HepG2 (cell line): ENCODE measurements at regions not wholly inside any gene's neighbourhood (a gene's known extent, or its start where the extent isn't known, plus 50 kb on each side); places are given as distances from the start of the nearest gene placed in this dataset.

Experiments used
- ATAC-seq: fragments of 200-7000 bp; cut with Tn5 transposase; 3 replicates; pipeline ENCODE4 v1.9.1; 2020; ENCODE audit warnings: mild to moderate bottlenecking, moderate library complexity
- BruUV-seq: library from RNA; stranded (reverse); fragments of 400-500 nt; replicated peaks from 2 replicates; lab custom pipeline; 2021; lab: Mats Ljungman, UMichigan
- CTCF ChIA-PET: fragments of 300-600 bp; formaldehyde crosslinking; extraction: SDS; loops from one replicate; lab custom pipeline; 2021; ENCODE audit warnings: low total read pairs, inconsistent platforms, low intra/inter-chr PET ratio; lab: Yijun Ruan, JAX
- POLR2A ChIA-PET: fragments of 350-600 bp; sonication (Branson Sonifier 250); formaldehyde crosslinking; loops from one replicate; lab custom pipeline; 2020; ENCODE audit warnings: antibody characterized with exemption, inconsistent platforms; lab: Yijun Ruan, JAX
- DNase-seq: peaks from one replicate; pipeline ENCODE4 v3.0.0-alpha.2; 2015; ENCODE audit warnings: low spot score
- FAIRE-seq: peaks from 3 replicates; lab custom pipeline; 2011; peaks lifted over from hg19 to GRCh38; lab: Jason Lieb, UNC
- H2AFZ ChIP-seq: one replicate; pipeline ENCODE4 v1.6.1; 2011; ENCODE audit warnings: low read length, inconsistent platforms
- H3K27ac ChIP-seq: fragments of 300-600 bp; 3 replicates; pipeline ENCODE4 v1.8.0; 2011; ENCODE audit warnings: mixed run types, mild to moderate bottlenecking, mixed read lengths, low read length, inconsistent platforms; ENCODE audit not compliant: insufficient read depth; ENCODE audit errors: extremely low read length
- H3K27me3 ChIP-seq, 2 experiments: fragments of 200-600 bp in 1 of 2; 2 replicates in 1 of 2; 3 replicates in 1 of 2; pipeline versions ENCODE4 v1.6.0 to v1.8.0; 2011; ENCODE audit warnings: low read length in 2 of 2, mild to moderate bottlenecking in 2 of 2, moderate library complexity in 2 of 2, inconsistent platforms in 1 of 2; ENCODE audit not compliant: insufficient read depth in 2 of 2, control insufficient read depth in 1 of 2
- H3K36me3 ChIP-seq, 2 experiments: fragments of 200-600 bp in 1 of 2; replicated peaks in 1 of 2; 2 replicates in 1 of 2; 3 replicates in 1 of 2; pipeline versions ENCODE4 v1.5.1 to v1.8.0; 2011; ENCODE audit warnings: low read length in 2 of 2, inconsistent platforms in 1 of 2; ENCODE audit not compliant: insufficient read depth in 2 of 2, control insufficient read depth in 1 of 2
- H3K4me1 ChIP-seq: 2 replicates; pipeline ENCODE4 v1.5.1; 2012; ENCODE audit warnings: low read length, inconsistent platforms; ENCODE audit not compliant: insufficient read depth
- H3K4me2 ChIP-seq: 2 replicates; pipeline ENCODE4 v1.6.0; 2011; ENCODE audit warnings: low read depth, low read length, inconsistent platforms
- H3K4me3 ChIP-seq, 3 experiments: fragments of 200-600 bp in 1 of 3; sonication (generic), shearing (Covaris generic) in 1 of 3; replicated peaks in 1 of 3; 2 replicates each; pipeline ENCODE4 v1.5.1; 2011 to 2016; ENCODE audit warnings: low read length in 3 of 3, inconsistent platforms in 2 of 3, low read depth in 2 of 3, mild to moderate bottlenecking in 2 of 3, control low read depth in 1 of 3, mixed read lengths in 1 of 3; ENCODE audit not compliant: insufficient read depth in 1 of 3
- H3K79me2 ChIP-seq: one replicate; pipeline ENCODE4 v1.6.1; 2011; ENCODE audit warnings: low read length, inconsistent platforms; ENCODE audit not compliant: insufficient read depth
- H3K9ac ChIP-seq: 2 replicates; pipeline ENCODE4 v1.6.0; 2011; ENCODE audit warnings: mild to moderate bottlenecking, low read depth, low read length, inconsistent platforms; ENCODE audit not compliant: insufficient read depth
- H3K9me3 ChIP-seq: 2 replicates; pipeline ENCODE4 v1.5.1; 2012; ENCODE audit warnings: mild to moderate bottlenecking, low read length
- H4K20me1 ChIP-seq: 2 replicates; pipeline ENCODE4 v1.6.0; 2011; ENCODE audit warnings: inconsistent platforms, mild to moderate bottlenecking, low read length, moderate library complexity; ENCODE audit not compliant: insufficient read depth
- AHR ChIP-seq: IDR thresholded peaks from 2 replicates; pipeline ENCODE4 v1.6.1; 2018; ENCODE audit warnings: missing genetic modification reagents, missing compliant biosample characterization
- MTF2 ChIP-seq: sonication (generic); formaldehyde crosslinking; IDR thresholded peaks from 2 replicates; pipeline ENCODE4 v1.5.0; 2020; ENCODE audit warnings: missing genetic modification reagents, borderline replicate concordance
- PITX1 ChIP-seq: sonication (generic); formaldehyde crosslinking; IDR thresholded peaks from 2 replicates; pipeline ENCODE4 v1.5.1; 2020; ENCODE audit warnings: mild to moderate bottlenecking, missing genetic modification reagents
- POLR2G ChIP-seq: fragments of 200-400 bp; formaldehyde crosslinking; IDR thresholded peaks from 2 replicates; pipeline ENCODE4 v1.6.1; 2018; ENCODE audit warnings: mild to moderate bottlenecking, low read depth, low read length, moderate library complexity
- ZBTB46 ChIP-seq: sonication (generic); formaldehyde crosslinking; IDR thresholded peaks from 2 replicates; pipeline ENCODE4 v1.4.0; 2020; ENCODE audit warnings: mild to moderate bottlenecking, missing genetic modification reagents, borderline replicate concordance
- ZNF441 ChIP-seq: sonication (generic); formaldehyde crosslinking; IDR thresholded peaks from 2 replicates; pipeline ENCODE4 v1.7.0; 2021; ENCODE audit warnings: missing genetic modification reagents, borderline replicate concordance
- ZNF660 ChIP-seq: sonication (generic); formaldehyde crosslinking; IDR thresholded peaks from 2 replicates; pipeline ENCODE4 v1.5.1; 2020; ENCODE audit warnings: mild to moderate bottlenecking, low read depth, missing genetic modification reagents, borderline replicate concordance
- ZNF777 ChIP-seq: sonication (generic); formaldehyde crosslinking; IDR thresholded peaks from 2 replicates; pipeline ENCODE4 v1.4.0; 2020; ENCODE audit warnings: missing genetic modification reagents
- WGBS: methylation state at CpG from one replicate; pipeline ENCODE4 v1.1.6; 2017; ENCODE audit warnings: low lambda C conversion rate; 5-methylcytosine and 5-hydroxymethylcytosine counted together
- in situ Hi-C: cut with HindIII; loops from 2 replicates; pipeline ENCODE4 v1.10.0; 2017; ENCODE audit warnings: low pct_unique_long_range_greater_than_20kb; ENCODE audit not compliant: extremely low pct_ligation_motif_present
- intact Hi-C: fragments of 100-400 bp; cut with micrococcal nuclease; formaldehyde crosslinking; loops from one replicate; pipeline ENCODE4 v1.10.0; 2022; ENCODE audit not compliant: unreplicated experiment
- TF ChIP-seq, protein P1 (sequence below): IDR thresholded peaks from 2 replicates; pipeline ENCODE4 v1.6.1; 2016; ENCODE audit warnings: low read depth, control low read depth
- TF ChIP-seq, protein P2 (sequence below): sonication (generic); formaldehyde crosslinking; IDR thresholded peaks from 2 replicates; pipeline ENCODE4 v1.4.0; 2020; ENCODE audit warnings: missing genetic modification reagents
- TF ChIP-seq, protein P3 (sequence below): sonication (generic); formaldehyde crosslinking; conservative IDR thresholded peaks from 2 replicates; pipeline ENCODE4 v1.4.0; 2020; ENCODE audit warnings: missing genetic modification reagents
- TF ChIP-seq, protein P4 (sequence below): sonication (generic); formaldehyde crosslinking; IDR thresholded peaks from 2 replicates; pipeline ENCODE4 v1.4.0; 2020; ENCODE audit warnings: missing genetic modification reagents
- TF ChIP-seq, protein P5 (sequence below): sonication (generic); formaldehyde crosslinking; IDR thresholded peaks from 2 replicates; pipeline ENCODE4 v1.5.0; 2020; ENCODE audit warnings: missing genetic modification reagents

DNA sequence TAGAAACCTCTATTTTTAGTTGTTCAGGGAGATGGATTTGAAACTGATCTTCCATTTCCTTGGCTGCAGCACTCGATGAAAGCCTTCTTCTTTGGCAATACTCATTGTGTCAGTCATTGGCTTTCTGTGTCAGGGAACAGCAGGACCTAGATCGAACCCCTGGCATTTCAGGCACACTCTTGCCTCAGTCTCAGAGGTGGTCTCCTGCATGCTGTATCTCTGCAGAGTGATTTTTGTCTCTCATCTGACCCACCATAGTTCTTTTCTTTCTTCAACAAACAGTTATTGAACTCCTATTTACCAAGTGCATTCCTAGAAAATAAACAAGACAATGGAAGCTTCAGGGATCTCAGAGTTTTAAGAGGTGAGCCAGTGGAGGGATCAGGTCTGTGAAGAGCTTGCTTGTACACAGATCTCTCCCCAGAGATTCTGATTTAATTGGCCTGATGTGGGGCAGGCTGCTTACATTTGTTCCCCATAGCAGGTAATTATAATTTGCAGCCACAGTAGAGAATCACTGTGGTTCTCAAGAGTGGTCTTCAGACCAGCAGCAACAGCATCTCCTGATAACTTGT, 473.1 kb upstream of the TCF4 start (continued):
- TF ChIP-seq, protein P1, sequence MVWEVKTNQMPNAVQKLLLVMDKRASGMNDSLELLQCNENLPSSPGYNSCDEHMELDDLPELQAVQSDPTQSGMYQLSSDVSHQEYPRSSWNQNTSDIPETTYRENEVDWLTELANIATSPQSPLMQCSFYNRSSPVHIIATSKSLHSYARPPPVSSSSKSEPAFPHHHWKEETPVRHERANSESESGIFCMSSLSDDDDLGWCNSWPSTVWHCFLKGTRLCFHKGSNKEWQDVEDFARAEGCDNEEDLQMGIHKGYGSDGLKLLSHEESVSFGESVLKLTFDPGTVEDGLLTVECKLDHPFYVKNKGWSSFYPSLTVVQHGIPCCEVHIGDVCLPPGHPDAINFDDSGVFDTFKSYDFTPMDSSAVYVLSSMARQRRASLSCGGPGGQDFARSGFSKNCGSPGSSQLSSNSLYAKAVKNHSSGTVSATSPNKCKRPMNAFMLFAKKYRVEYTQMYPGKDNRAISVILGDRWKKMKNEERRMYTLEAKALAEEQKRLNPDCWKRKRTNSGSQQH (CRISPR knock-in tag) = no peak
- TF ChIP-seq MTF2 (no peak), ZNF777 (CRISPR knock-in tag) (no peak)
- TF ChIP-seq, protein P2, sequence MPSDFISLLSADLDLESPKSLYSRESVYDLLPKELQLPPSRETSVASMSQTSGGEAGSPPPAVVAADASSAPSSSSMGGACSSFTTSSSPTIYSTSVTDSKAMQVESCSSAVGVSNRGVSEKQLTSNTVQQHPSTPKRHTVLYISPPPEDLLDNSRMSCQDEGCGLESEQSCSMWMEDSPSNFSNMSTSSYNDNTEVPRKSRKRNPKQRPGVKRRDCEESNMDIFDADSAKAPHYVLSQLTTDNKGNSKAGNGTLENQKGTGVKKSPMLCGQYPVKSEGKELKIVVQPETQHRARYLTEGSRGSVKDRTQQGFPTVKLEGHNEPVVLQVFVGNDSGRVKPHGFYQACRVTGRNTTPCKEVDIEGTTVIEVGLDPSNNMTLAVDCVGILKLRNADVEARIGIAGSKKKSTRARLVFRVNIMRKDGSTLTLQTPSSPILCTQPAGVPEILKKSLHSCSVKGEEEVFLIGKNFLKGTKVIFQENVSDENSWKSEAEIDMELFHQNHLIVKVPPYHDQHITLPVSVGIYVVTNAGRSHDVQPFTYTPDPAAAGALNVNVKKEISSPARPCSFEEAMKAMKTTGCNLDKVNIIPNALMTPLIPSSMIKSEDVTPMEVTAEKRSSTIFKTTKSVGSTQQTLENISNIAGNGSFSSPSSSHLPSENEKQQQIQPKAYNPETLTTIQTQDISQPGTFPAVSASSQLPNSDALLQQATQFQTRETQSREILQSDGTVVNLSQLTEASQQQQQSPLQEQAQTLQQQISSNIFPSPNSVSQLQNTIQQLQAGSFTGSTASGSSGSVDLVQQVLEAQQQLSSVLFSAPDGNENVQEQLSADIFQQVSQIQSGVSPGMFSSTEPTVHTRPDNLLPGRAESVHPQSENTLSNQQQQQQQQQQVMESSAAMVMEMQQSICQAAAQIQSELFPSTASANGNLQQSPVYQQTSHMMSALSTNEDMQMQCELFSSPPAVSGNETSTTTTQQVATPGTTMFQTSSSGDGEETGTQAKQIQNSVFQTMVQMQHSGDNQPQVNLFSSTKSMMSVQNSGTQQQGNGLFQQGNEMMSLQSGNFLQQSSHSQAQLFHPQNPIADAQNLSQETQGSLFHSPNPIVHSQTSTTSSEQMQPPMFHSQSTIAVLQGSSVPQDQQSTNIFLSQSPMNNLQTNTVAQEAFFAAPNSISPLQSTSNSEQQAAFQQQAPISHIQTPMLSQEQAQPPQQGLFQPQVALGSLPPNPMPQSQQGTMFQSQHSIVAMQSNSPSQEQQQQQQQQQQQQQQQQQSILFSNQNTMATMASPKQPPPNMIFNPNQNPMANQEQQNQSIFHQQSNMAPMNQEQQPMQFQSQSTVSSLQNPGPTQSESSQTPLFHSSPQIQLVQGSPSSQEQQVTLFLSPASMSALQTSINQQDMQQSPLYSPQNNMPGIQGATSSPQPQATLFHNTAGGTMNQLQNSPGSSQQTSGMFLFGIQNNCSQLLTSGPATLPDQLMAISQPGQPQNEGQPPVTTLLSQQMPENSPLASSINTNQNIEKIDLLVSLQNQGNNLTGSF (CRISPR knock-in tag) = no peak
- TF ChIP-seq, protein P3, sequence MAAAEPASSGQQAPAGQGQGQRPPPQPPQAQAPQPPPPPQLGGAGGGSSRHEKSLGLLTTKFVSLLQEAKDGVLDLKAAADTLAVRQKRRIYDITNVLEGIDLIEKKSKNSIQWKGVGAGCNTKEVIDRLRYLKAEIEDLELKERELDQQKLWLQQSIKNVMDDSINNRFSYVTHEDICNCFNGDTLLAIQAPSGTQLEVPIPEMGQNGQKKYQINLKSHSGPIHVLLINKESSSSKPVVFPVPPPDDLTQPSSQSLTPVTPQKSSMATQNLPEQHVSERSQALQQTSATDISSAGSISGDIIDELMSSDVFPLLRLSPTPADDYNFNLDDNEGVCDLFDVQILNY = no peak
- TF ChIP-seq, all 625 proteins: peak for 0

GRCh38 chr18:56052202-56052601, 464.2 kb upstream of the TCF4 start:
- DNase-seq = no peak
- no peak overlapping the region for H3K9ac ChIP-seq
- no peak overlapping the region for H2AFZ ChIP-seq
- no peak overlapping the region for H3K4me2 ChIP-seq
- H3K9me3 ChIP-seq = peaks cover 83% of the 10 kb centered on the region
- 0% methylated on average over 1 of the region's 1 CpG for WGBS
- FAIRE-seq = no peak
- in situ Hi-C loops (no loop called here), intact Hi-C loops (no loop called here)
- no peaks in the 10 kb centered on the region for H3K36me3 ChIP-seq
- ChIA-PET CTCF (no interaction called here), POLR2A (no interaction called here)
- BruUV-seq = no TSS peak
- no peak overlapping the region for H3K4me3 ChIP-seq
- no peak for ATAC-seq
- H3K79me2 ChIP-seq = no peaks in the 10 kb centered on the region
- H3K27me3 ChIP-seq = no peaks in the 10 kb centered on the region
- no peak overlapping the region for H3K27ac ChIP-seq
- H3K4me1 ChIP-seq = no peaks in the 10 kb centered on the region
- H4K20me1 ChIP-seq = no peaks in the 10 kb centered on the region
- TF ChIP-seq ZNF660 (CRISPR knock-in tag) (no peak), AHR (CRISPR knock-in tag) (no peak), POLR2G (no peak), PITX1 (CRISPR knock-in tag) (no peak), ZBTB46 (CRISPR knock-in tag) (no peak), ZNF441 (CRISPR knock-in tag) (no peak)
- TF ChIP-seq, protein P4, sequence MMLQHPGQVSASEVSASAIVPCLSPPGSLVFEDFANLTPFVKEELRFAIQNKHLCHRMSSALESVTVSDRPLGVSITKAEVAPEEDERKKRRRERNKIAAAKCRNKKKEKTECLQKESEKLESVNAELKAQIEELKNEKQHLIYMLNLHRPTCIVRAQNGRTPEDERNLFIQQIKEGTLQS (CRISPR knock-in tag) = no peak
- TF ChIP-seq, protein P5, sequence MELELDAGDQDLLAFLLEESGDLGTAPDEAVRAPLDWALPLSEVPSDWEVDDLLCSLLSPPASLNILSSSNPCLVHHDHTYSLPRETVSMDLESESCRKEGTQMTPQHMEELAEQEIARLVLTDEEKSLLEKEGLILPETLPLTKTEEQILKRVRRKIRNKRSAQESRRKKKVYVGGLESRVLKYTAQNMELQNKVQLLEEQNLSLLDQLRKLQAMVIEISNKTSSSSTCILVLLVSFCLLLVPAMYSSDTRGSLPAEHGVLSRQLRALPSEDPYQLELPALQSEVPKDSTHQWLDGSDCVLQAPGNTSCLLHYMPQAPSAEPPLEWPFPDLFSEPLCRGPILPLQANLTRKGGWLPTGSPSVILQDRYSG (CRISPR knock-in tag) = no peak
